Rectal smooth muscle tissue (tissue), 1 donor: ENCODE measurements at regions not wholly inside any gene's neighbourhood (a gene's known extent, or its start where the extent isn't known, plus 50 kb on each side); places are given as distances from the start of the nearest gene placed in this dataset.
"Not testable (repeated sequence)": the region's sequence is repeated elsewhere in the genome, so short reads cannot be mapped to it uniquely, and the experiment has no call there.

Experiments
- H3K27ac ChIP-seq: one replicate; pipeline ENCODE4 v1.7.0; 2013; ENCODE audit warnings: low read depth, low read length, inconsistent platforms
- H3K27me3 ChIP-seq: one replicate; pipeline ENCODE4 v1.7.0; 2013; ENCODE audit warnings: low read length; ENCODE audit not compliant: control insufficient read depth, insufficient read depth
- H3K36me3 ChIP-seq: one replicate; pipeline ENCODE4 v1.7.0; 2013; ENCODE audit warnings: low read length; ENCODE audit not compliant: control insufficient read depth, insufficient read depth
- H3K4me1 ChIP-seq: one replicate; pipeline ENCODE4 v1.7.0; 2013; ENCODE audit warnings: low read length; ENCODE audit not compliant: control insufficient read depth, insufficient read depth
- H3K4me3 ChIP-seq: one replicate; pipeline ENCODE4 v1.7.0; 2013; ENCODE audit warnings: low read length
- H3K9ac ChIP-seq: one replicate; pipeline ENCODE4 v1.7.0; 2013; ENCODE audit warnings: low read length

DNA sequence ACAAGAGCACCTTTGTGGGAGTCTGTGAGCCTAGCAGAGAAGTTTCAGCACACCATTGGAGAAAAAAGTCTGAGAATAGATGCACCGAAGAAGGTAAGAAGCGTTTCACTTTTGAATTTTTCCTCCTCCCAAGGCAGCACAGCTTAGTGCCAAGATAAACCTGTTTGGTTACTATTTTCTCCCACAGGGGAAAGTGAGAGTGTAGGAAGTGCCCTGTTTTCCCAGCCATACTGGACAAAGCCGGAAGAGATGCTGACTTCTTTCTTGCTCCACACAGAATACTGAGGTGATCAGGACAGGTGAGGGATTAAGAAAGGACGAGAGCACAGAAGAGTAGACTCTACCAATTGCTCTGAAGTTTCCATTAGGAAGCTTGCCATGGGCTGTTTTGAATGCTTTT is 1011.0 kb upstream of the MIR17HG start:
- H3K9ac ChIP-seq = no peak overlapping the region
- H3K27ac ChIP-seq = no peak overlapping the region
- no peaks in the 10 kb centered on the region for H3K27me3 ChIP-seq
- H3K4me3 ChIP-seq = no peak overlapping the region
- no peaks in the 10 kb centered on the region for H3K36me3 ChIP-seq
- no peaks in the 10 kb centered on the region for H3K4me1 ChIP-seq

DNA sequence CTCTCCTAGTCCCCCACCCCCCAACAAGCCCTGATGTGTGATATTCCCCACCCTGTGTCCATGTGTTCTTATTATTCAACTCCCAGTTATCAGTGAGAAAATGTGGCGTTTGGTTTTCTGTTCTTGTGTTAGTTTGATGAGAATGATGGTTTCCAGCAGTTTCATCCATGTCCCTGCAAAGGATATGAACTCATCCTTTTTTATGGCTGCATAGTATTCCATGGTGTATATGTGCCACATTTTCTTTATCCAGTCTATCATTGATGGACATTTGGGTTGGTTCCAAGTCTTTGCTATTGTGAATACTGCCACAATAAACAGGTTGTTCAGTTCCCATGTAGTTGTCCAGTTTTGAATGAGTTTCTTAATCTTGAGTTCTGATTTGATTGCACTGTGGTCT is 1006.1 kb upstream of the MIR17HG start:
- not testable (repeated sequence) for H3K9ac ChIP-seq, H3K4me3 ChIP-seq, H3K27ac ChIP-seq, H3K36me3 ChIP-seq, H3K27me3 ChIP-seq, H3K4me1 ChIP-seq

DNA sequence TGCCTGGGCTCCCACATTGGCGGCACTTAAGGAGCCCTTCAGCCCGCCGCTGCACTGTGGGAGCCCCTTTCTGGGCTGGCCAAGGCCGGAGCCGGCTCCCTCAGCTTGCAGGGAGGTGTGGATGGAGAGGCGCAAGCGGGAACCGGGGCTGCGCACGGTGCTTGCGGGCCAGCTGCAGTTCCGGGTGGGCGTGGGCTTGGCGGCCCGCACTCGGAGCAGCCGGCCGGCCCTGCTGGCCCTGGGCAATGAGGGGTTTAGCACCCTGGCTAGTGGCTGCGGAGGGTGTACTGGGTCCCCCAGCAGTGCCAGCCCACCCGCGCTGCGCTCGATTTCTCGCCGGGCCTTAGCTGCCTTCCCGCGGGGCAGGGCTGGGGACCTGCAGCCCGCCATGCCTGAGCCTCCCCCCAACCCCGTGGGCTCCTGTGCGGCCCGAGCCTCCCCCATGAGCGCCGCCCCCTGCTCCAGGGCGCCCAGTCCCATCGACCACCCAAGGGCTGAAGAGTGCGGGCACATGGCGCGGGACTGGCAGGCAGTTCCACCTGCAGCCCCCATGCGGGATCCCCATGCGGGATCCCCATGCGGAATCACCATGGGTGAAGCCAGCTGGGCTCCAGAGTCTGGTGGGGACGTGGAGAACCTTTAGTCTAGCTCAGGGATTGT is 998.9 kb upstream of the MIR17HG start:
- H3K27ac ChIP-seq, H3K4me3 ChIP-seq, H3K9ac ChIP-seq, H3K36me3 ChIP-seq, H3K4me1 ChIP-seq, H3K27me3 ChIP-seq: not testable (repeated sequence)

DNA sequence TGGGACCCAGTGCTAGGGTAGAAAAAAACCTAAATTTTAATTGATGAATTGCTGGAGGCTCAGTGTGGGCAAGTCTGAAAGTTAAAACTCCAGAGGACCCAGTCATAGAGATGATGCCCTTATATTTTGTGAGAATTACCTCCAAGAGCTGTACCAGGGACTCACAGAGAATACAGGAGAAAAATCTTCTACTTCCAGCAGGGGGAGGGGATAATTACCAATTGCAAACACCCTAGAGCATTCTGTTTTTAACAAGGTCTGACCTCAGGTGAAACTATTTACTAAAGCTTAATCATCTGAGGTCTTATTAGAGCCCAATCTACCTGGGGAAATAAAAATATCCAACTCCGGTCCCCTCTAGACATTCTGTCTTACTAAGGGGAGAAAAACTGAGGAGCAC is 994.7 kb upstream of the MIR17HG start:
- Histone ChIP-seq H3K27me3 (no peaks in the 10 kb centered on the region), H3K9ac (no peak overlapping the region), H3K4me3 (no peak overlapping the region), H3K36me3 (no peaks in the 10 kb centered on the region), H3K4me1 (no peaks in the 10 kb centered on the region), H3K27ac (no peak overlapping the region)

DNA sequence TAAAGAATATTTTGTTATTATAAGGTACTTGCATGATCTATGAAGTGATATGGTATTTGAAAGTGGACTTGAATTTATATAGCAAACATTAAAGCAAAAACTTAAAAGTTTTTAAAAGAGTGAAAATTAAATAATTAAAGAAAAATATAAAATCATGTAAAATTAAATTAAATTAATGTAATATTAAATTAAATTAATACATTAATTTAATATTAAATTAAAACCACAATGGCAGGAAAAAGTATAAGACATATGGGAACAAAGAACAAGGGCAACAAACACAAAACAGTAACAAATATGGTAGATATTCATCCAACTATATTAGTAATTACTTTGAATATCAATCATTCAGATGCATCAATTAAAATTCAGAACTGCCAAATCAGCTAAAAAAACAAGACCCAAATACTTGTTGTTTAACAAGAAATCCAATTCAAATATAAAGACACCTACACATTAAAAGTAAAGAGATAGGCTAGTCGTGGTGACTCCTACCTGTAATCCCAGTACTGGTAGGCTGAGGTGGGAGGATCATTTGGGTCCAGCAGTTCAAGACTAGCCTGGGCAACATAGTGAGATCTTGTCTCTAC is 992.2 kb upstream of the MIR17HG start:
- no peaks in the 10 kb centered on the region for H3K4me1 ChIP-seq
- H3K27ac ChIP-seq = no peak overlapping the region
- H3K36me3 ChIP-seq = no peaks in the 10 kb centered on the region
- no peak overlapping the region for H3K9ac ChIP-seq
- H3K4me3 ChIP-seq = no peak overlapping the region
- no peaks in the 10 kb centered on the region for H3K27me3 ChIP-seq

DNA sequence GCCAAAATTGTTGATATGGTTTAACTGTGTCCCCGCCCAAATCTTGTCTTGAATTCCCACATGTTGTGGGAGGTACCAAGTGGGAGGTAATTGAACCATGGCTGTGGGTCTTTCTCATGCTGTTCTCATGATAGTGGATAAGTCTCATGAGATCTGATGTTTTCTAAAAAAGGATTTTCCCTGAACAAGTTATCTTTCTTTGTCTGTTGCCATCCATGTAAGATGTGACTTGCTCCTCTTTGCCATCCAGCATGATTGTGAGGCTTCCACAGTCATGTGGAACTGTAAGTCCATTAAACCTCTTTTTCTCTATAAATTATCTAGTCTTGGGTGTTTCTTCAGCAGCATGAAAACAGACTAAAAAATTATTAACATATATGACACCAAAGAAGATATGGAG is 986.7 kb upstream of the MIR17HG start:
- Histone ChIP-seq H3K27ac (no peak overlapping the region), H3K4me1 (no peaks in the 10 kb centered on the region), H3K36me3 (no peaks in the 10 kb centered on the region), H3K4me3 (no peak overlapping the region), H3K9ac (no peak overlapping the region), H3K27me3 (no peaks in the 10 kb centered on the region)

DNA sequence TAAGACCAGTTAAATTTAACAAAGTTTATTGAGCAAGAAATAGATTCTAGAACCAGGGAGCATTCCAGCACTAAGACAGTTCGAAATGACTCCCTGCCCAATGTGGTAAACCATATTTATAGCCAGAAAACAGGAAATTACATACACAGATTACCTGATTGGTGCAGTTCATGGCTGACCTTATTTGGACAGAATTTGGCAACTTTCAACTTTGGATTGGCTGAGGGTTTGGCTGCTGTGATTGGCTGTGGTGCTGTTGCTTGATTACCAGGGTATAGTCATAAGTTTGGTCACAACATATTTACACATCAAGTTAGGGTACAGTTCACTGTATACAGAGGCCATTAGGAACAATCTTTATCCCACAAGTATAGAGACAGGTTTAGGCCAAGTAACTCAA is 984.8 kb upstream of the MIR17HG start:
- Histone ChIP-seq H3K27ac (no peak overlapping the region), H3K36me3 (no peaks in the 10 kb centered on the region), H3K4me3 (no peak overlapping the region), H3K4me1 (no peaks in the 10 kb centered on the region), H3K9ac (no peak overlapping the region), H3K27me3 (no peaks in the 10 kb centered on the region)

DNA sequence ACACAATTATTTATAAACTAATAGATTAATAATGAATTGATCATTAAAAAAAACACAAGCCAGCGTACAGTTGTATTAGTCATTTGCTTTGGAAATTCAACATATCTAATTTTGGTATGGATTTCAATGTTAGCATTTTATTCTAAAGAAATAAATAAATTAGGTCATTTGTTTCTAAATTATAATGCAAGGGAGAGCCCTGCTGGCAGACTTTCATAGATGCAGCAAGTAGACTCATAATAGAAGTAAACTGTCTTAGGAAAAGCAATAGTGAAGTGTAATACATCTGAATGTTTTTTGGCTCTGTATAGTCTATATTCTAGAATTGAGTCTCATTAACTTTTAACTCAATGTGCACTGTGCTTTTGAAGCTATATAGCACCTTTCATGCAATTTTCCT is 982.4 kb upstream of the MIR17HG start:
- no peaks in the 10 kb centered on the region for H3K36me3 ChIP-seq
- H3K4me1 ChIP-seq = no peaks in the 10 kb centered on the region
- no peak overlapping the region for H3K9ac ChIP-seq
- H3K27me3 ChIP-seq = no peaks in the 10 kb centered on the region
- H3K27ac ChIP-seq = no peak overlapping the region
- H3K4me3 ChIP-seq = no peak overlapping the region

DNA sequence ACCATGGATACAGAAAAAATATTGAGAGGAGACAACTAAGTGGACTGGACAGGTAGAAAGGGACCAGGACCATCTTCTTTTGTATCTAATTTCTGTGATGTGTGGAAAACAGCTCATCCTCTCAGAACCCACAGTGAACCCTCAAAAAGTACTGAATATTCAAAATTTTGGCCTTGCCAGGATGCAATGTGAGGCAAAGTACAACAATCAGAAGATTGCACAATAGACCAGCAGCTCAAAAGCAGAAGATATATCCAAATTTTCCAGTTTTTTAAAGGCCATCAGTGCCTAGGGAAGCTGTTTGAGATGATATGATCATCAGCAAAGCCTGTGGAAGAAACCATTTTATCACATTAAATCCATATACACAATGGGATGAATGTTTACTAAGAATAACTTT is 973.3 kb upstream of the MIR17HG start:
- Histone ChIP-seq H3K4me1 (no peaks in the 10 kb centered on the region), H3K27ac (no peak overlapping the region), H3K9ac (no peak overlapping the region), H3K27me3 (no peaks in the 10 kb centered on the region), H3K36me3 (no peaks in the 10 kb centered on the region), H3K4me3 (no peak overlapping the region)

DNA sequence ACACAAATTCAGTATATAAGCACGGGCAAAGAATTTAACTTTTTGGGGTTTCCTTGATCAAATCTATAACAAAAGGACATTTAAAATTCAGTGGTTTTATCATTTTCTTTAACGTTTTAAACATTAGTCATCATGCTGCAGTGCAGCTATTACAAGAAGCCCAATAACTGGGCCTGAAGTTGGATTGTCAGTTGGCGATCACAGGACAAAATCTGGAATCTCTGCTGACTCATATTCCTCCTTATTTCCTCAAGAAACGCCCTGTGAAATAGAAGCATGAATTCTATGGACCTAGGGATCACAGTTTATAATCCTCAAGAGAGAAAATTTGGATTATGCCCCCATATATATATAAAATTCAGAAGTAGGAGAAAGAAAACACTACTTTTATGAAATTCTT is 971.6 kb upstream of the MIR17HG start:
- no peak overlapping the region for H3K27ac ChIP-seq
- H3K4me1 ChIP-seq = no peaks in the 10 kb centered on the region
- H3K4me3 ChIP-seq = no peak overlapping the region
- no peak overlapping the region for H3K9ac ChIP-seq
- no peaks in the 10 kb centered on the region for H3K27me3 ChIP-seq
- H3K36me3 ChIP-seq = no peaks in the 10 kb centered on the region

DNA sequence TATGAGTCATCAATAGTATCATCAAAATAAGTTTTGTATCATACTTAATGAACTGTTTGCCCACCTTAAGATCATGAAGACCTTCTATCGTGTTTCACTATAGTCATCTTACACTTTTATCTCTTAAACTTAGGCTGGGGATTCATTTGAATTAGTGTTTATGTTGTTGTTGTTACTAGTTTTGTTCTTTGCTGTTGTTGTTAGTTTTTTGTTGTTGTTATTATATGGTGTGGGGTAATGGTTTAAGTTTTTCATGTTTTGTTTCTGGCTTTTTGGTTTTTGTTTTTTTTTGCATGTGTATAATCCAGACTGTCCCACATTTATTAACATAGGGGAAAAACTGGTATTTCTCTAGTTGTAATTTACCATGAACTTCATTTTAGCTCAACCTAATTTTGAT is 965.1 kb upstream of the MIR17HG start:
- H3K36me3 ChIP-seq = no peaks in the 10 kb centered on the region
- no peaks in the 10 kb centered on the region for H3K4me1 ChIP-seq
- no peak overlapping the region for H3K27ac ChIP-seq
- H3K27me3 ChIP-seq = no peaks in the 10 kb centered on the region
- H3K4me3 ChIP-seq = no peak overlapping the region
- no peak overlapping the region for H3K9ac ChIP-seq

DNA sequence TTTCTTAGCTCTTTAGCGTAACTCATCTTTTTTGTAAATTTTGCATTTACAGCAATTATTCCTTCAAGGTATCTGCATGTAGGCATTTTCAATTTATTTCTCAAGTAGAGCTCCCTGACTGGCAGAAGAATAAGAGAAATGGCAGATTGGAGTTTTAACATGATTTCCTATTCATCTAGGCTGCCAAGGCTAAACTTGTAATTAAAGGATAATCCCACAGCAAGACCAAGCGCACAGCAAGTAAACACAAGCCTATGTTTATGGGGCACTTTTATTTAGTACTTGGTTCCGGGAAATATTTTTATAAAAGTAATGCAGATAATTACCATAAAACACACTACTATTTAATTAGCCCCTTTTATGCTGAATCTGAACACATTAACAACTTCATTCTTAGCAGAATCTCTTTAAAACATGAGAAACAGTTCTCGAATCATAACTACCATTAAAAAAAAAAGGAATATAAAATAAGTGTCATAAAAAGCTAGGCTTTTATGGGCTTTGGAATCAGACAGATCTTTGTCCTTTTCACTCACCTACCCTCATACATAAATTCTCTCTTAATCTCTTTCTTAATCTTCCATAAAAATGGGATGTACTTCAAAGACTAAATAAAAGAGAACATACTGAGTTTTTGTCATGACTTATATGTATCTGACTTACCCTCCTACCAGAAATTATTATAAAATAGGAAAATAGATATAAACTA is 961.6 kb upstream of the MIR17HG start:
- Histone ChIP-seq H3K27ac (no peak overlapping the region), H3K9ac (no peak overlapping the region), H3K36me3 (no peaks in the 10 kb centered on the region), H3K4me3 (no peak overlapping the region), H3K4me1 (no peaks in the 10 kb centered on the region), H3K27me3 (no peaks in the 10 kb centered on the region)

DNA sequence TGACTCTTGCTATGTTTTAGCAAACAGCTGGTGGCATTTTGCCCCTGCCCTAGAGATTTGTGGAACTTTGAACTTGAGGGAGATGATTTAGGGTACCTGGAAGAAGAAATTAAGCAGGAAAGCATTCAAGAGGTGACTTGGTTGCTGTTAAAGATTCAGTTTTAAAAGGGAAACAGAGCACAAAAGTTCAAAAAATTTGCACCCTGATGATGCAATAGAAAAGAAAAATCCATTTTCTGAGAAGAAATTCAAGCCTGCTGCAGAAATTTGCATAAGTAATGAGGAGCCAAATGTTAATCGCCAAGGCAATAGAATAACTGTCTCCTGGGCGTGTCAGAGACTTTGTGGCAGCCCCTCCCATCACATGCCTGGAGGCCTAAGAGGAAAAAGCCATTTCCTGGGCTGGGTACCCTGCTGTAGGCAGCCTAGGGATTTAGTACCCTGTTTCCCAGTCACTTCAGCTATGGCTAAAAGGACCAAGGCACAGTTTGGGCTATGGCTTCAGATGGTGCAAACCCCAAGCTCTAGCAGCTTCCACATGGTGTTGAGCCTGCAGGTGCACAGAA is 958.5 kb upstream of the MIR17HG start:
- Histone ChIP-seq H3K36me3 (no peaks in the 10 kb centered on the region), H3K9ac (no peak overlapping the region)

More for the DNA sequence above, 958.5 kb upstream of the MIR17HG start:
- no peak overlapping the region for H3K4me3 ChIP-seq
- H3K27me3 ChIP-seq = no peaks in the 10 kb centered on the region
- no peak overlapping the region for H3K27ac ChIP-seq
- H3K4me1 ChIP-seq = no peaks in the 10 kb centered on the region
